ENCODE measurements at regions not wholly inside any gene's neighbourhood (a gene's known extent, or its start where the extent isn't known, plus 50 kb on each side); places are given as distances from the start of the nearest gene placed in this dataset.
A peak's percentile ranks its signal among the peaks of the same experiment; 100 is the strongest.

DNA sequence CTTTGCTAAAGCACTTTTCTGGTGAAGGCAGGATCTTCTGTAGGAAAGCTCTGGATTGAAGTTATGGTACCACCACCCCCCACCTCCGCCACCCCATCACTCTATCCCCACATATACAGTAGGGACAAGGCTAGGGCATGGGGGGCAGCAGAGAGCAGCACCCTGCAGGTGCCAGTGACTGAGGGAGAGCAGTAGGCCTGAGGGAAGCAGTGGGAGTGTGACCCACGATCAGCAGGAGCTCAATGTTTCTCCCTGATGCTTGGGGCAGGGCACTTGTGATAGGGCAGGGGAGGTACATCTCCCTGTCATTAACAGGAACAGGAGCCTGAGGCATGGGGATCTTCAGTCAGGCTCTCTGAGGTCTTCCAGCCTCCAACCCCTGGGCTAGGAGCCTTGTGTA is 121.6 kb downstream of the ZFP36L2 start:
- Histone ChIP-seq H4K20me1 (ENCODE audit: control insufficient read depth, insufficient read depth, low read depth, low read length) (no peaks in the 10 kb centered on the region), H3K9me2 (replicated peaks; ENCODE audit: control insufficient read depth, low read length) (no peaks in the 10 kb centered on the region), H3K4me3 (ENCODE audit: low read length) (no peak overlapping the region), H3K36me3 (ENCODE audit: control insufficient read depth, low read length) (no peaks in the 10 kb centered on the region), H3K9me3 (ENCODE audit: control insufficient read depth, insufficient read depth, low read length) (no peaks in the 10 kb centered on the region), H3K27ac (ENCODE audit: low read depth, low read length) (no peak overlapping the region), H3F3A (ENCODE audit: control insufficient read depth, insufficient read depth) (no peaks in the 10 kb centered on the region), H3K27me3 (ENCODE audit: control insufficient read depth, low read length) (no peaks in the 10 kb centered on the region), H3K4me1 (ENCODE audit: control insufficient read depth, low read length) (peaks cover 39% of the 10 kb centered on the region), H3K79me2 (ENCODE audit: control insufficient read depth, low read length) (no peaks in the 10 kb centered on the region), H3K4me2 (ENCODE audit: low read length) (no peak overlapping the region)
- TF ChIP-seq EZH2phosphoT487 (IDR thresholded peaks at IDR 0.05; ENCODE audit: borderline replicate concordance, low read length), result no peak
- TF ChIP-seq, protein P1, sequence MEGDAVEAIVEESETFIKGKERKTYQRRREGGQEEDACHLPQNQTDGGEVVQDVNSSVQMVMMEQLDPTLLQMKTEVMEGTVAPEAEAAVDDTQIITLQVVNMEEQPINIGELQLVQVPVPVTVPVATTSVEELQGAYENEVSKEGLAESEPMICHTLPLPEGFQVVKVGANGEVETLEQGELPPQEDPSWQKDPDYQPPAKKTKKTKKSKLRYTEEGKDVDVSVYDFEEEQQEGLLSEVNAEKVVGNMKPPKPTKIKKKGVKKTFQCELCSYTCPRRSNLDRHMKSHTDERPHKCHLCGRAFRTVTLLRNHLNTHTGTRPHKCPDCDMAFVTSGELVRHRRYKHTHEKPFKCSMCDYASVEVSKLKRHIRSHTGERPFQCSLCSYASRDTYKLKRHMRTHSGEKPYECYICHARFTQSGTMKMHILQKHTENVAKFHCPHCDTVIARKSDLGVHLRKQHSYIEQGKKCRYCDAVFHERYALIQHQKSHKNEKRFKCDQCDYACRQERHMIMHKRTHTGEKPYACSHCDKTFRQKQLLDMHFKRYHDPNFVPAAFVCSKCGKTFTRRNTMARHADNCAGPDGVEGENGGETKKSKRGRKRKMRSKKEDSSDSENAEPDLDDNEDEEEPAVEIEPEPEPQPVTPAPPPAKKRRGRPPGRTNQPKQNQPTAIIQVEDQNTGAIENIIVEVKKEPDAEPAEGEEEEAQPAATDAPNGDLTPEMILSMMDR (IDR thresholded peaks at IDR 0.05; ENCODE audit: low read depth, low read length, poor library complexity, severe bottlenecking), result peak; percentile 28

- peaks cover 32% of the 10 kb centered on the region for H3K4me1 ChIP-seq (ENCODE audit: control insufficient read depth, low read length)
- H3K4me3 ChIP-seq (ENCODE audit: low read length), result no peak overlapping the region
- no peaks in the 10 kb centered on the region for H3K27me3 ChIP-seq (ENCODE audit: control insufficient read depth, low read length)
- H3K27ac ChIP-seq (ENCODE audit: low read depth, low read length), result no peak overlapping the region
- H3K79me2 ChIP-seq (ENCODE audit: control insufficient read depth, low read length), result no peaks in the 10 kb centered on the region
- no peaks in the 10 kb centered on the region for H3K9me3 ChIP-seq (ENCODE audit: control insufficient read depth, insufficient read depth, low read length)
- no peaks in the 10 kb centered on the region for H3K9me2 ChIP-seq (replicated peaks; ENCODE audit: control insufficient read depth, low read length)
- TF ChIP-seq EZH2phosphoT487 (IDR thresholded peaks at IDR 0.05; ENCODE audit: borderline replicate concordance, low read length), result no peak
- TF ChIP-seq, protein P1 (IDR thresholded peaks at IDR 0.05; ENCODE audit: low read depth, low read length, poor library complexity, severe bottlenecking), result no peak
- H4K20me1 ChIP-seq (ENCODE audit: control insufficient read depth, insufficient read depth, low read depth, low read length), result no peaks in the 10 kb centered on the region
- H3F3A ChIP-seq (ENCODE audit: control insufficient read depth, insufficient read depth), result no peaks in the 10 kb centered on the region
- H3K4me2 ChIP-seq (ENCODE audit: low read length), result no peak overlapping the region
- no peaks in the 10 kb centered on the region for H3K36me3 ChIP-seq (ENCODE audit: control insufficient read depth, low read length)
These were observed 122.3 kb downstream of the ZFP36L2 start for GRCh38 chr2:43104106-43104505.

GRCh38 chr2:43103093-43103404 is 123.4 kb downstream of the ZFP36L2 start:
- H3K4me2 ChIP-seq (ENCODE audit: low read length), result no peak overlapping the region

More at GRCh38 chr2:43103093-43103404, 123.4 kb downstream of the ZFP36L2 start:
- no peak overlapping the region for H3K4me3 ChIP-seq (ENCODE audit: low read length)
- H3K9me3 ChIP-seq (ENCODE audit: control insufficient read depth, insufficient read depth, low read length), result no peaks in the 10 kb centered on the region
- TF ChIP-seq, protein P1 (IDR thresholded peaks at IDR 0.05; ENCODE audit: low read depth, low read length, poor library complexity, severe bottlenecking), result no peak
- no peak for TF ChIP-seq EZH2phosphoT487 (IDR thresholded peaks at IDR 0.05; ENCODE audit: borderline replicate concordance, low read length)
- H3K79me2 ChIP-seq (ENCODE audit: control insufficient read depth, low read length), result no peaks in the 10 kb centered on the region
- H3K36me3 ChIP-seq (ENCODE audit: control insufficient read depth, low read length), result no peaks in the 10 kb centered on the region
- no peak overlapping the region for H3K27ac ChIP-seq (ENCODE audit: low read depth, low read length)
- H4K20me1 ChIP-seq (ENCODE audit: control insufficient read depth, insufficient read depth, low read depth, low read length), result no peaks in the 10 kb centered on the region
- no peaks in the 10 kb centered on the region for H3F3A ChIP-seq (ENCODE audit: control insufficient read depth, insufficient read depth)
- H3K4me1 ChIP-seq (ENCODE audit: control insufficient read depth, low read length), result peaks cover 27% of the 10 kb centered on the region
- no peaks in the 10 kb centered on the region for H3K9me2 ChIP-seq (replicated peaks; ENCODE audit: control insufficient read depth, low read length)
- no peaks in the 10 kb centered on the region for H3K27me3 ChIP-seq (ENCODE audit: control insufficient read depth, low read length)
